HG03108 (cell line): ENCODE measurements at regions not wholly inside any gene's neighbourhood (a gene's known extent, or its start where the extent isn't known, plus 50 kb on each side); places are given as distances from the start of the nearest gene placed in this dataset.

Experiments
- ATAC-seq: cut with Tn5 transposase; IDR thresholded peaks from one replicate; pipeline ENCODE4 v1.9.1; 2021; ENCODE audit warnings: moderate library complexity; ENCODE audit not compliant: unreplicated experiment

DNA sequence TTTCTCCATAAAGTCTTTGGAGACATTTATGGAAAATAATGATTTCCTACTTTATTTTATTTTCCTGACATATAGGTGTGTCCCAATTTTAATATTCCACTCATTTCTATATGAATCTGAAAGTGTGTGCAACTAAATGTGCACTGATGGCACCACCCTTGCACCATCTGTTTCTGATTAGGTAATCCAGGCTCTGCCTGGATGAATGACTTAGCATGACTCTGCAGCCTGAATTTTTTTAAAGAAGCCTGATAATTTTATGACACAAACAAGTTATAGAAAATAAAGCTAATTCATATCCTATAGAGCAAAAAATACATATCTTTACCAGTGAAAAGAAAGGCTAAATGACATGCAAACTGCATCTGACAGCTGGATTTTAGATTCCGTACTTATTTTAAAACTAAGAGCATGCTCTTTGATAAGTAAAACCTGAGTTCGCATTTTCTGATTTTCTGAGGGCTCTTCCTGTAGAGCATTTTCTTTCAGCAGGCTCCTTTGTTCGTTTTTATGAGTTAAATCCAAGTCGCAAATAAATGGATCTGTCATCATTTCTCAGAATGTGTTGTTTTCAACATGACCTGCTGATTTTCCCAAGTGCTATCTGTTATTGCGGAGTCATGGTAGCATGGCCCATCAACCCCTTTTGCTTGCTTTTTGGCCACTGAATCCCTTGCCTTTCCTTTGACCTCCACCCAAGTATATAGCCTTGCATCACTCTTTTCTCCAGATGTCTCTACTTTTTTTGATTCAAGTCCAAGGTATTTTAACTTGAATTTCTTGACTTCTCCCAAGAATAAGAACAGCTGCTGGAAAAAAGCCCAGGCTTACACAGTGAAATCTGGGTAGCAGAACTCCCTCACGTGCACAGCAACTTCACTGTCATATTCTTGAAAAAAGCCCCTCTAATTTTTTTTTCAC lies 52.8 kb upstream of the LYPLAL1 start:
- no peak for ATAC-seq

DNA sequence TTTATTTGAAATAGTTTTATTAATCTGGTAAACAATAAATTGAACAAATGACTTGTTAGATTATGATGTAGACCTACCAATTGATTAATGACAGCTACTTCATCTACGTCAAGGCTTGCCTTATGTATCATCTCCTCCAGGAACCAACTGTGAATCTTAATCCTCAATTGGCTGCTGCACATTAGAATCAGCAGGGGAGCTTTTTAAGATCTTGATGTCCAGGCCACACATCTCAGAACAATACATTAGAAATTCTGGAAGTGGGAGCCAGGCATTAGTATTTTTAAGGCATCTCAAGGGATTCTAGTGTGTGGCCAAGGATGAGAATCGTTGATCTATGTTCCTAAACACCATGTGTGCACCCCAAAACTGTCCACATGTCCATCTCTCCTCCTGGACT lies 52.0 kb upstream of the LYPLAL1 start:
- no peak for ATAC-seq

- ATAC-seq = no peak
These were observed 50.6 kb upstream of the LYPLAL1 start for GRCh38 chr1:219123036-219123435.
